ENCODE measurements at regions not wholly inside any gene's neighbourhood (a gene's known extent, or its start where the extent isn't known, plus 50 kb on each side); places are given as distances from the start of the nearest gene placed in this dataset.

- DNase-seq: no peak
These were observed 684.9 kb downstream of the TRAM1L1 start for GRCh38 chr4:116400480-116400879.

- no peak for DNase-seq
These were observed 687.7 kb downstream of the TRAM1L1 start for GRCh38 chr4:116397714-116398113.

GRCh38 chr4:116397291-116397690 lies 688.1 kb downstream of the TRAM1L1 start:
- no peak for DNase-seq

GRCh38 chr4:116395408-116395807 lies 690.0 kb downstream of the TRAM1L1 start:
- no peak for DNase-seq

- DNase-seq: no peak
These were observed 694.4 kb downstream of the TRAM1L1 start for GRCh38 chr4:116391020-116391419.

- no peak for DNase-seq
These were observed 696.2 kb downstream of the TRAM1L1 start for GRCh38 chr4:116389139-116389538.

GRCh38 chr4:116387937-116388474 lies 697.4 kb downstream of the TRAM1L1 start:
- no peak for DNase-seq

GRCh38 chr4:116386856-116387255 lies 698.5 kb downstream of the TRAM1L1 start:
- DNase-seq: no peak

- no peak for DNase-seq
These were observed 699.8 kb downstream of the TRAM1L1 start for GRCh38 chr4:116385583-116385982.

GRCh38 chr4:116374815-116375214 lies 710.6 kb downstream of the TRAM1L1 start:
- no peak for DNase-seq

GRCh38 chr4:116362583-116362982 lies 722.8 kb downstream of the TRAM1L1 start:
- no peak for DNase-seq

- no peak for DNase-seq
These were observed 723.6 kb downstream of the TRAM1L1 start for GRCh38 chr4:116361790-116362189.

GRCh38 chr4:116358633-116359222 lies 726.6 kb downstream of the TRAM1L1 start:
- peak; percentile 1 for DNase-seq

GRCh38 chr4:116357758-116358157 lies 727.6 kb downstream of the TRAM1L1 start:
- no peak for DNase-seq

- DNase-seq: no peak
These were observed 738.6 kb downstream of the TRAM1L1 start for GRCh38 chr4:116346750-116347149.

GRCh38 chr4:116343809-116344208 lies 741.6 kb downstream of the TRAM1L1 start:
- DNase-seq: no peak

GRCh38 chr4:116342143-116342542 lies 743.2 kb downstream of the TRAM1L1 start:
- no peak for DNase-seq

GRCh38 chr4:116332508-116332907 lies 752.9 kb downstream of the TRAM1L1 start:
- DNase-seq: no peak

GRCh38 chr4:116328261-116328860 lies 757.0 kb downstream of the TRAM1L1 start:
- DNase-seq: no peak

- DNase-seq: no peak
These were observed 761.8 kb downstream of the TRAM1L1 start for GRCh38 chr4:116323606-116324005.

- DNase-seq: no peak
These were observed 763.9 kb downstream of the TRAM1L1 start for GRCh38 chr4:116321471-116321870.

- DNase-seq: no peak
These were observed 764.5 kb downstream of the TRAM1L1 start for GRCh38 chr4:116320859-116321258.

GRCh38 chr4:116303736-116304188 lies 781.6 kb downstream of the TRAM1L1 start:
- no peak for DNase-seq

- DNase-seq: no peak
These were observed 782.2 kb downstream of the TRAM1L1 start for GRCh38 chr4:116302990-116303735.
